A549 (cell line): ENCODE measurements at regions not wholly inside any gene's neighbourhood (a gene's known extent, or its start where the extent isn't known, plus 50 kb on each side); places are given as distances from the start of the nearest gene placed in this dataset.

ENCODE experiments used
- ATAC-seq, 2 experiments: fragments of 200-7000 bp in 1 of 2; fragments of >200 bp in 1 of 2; cut with Nextera tagmentation in 1 of 2; cut with Tn5 transposase in 1 of 2; 3 replicates each; pipeline versions ENCODE4 v1.8.0 to v1.9.1; 2018 to 2020; ENCODE audit warnings: mild to moderate bottlenecking in 1 of 2, moderate library complexity in 1 of 2
- CTCF ChIA-PET: fragments of 300-600 bp; sonication (Branson Sonifier 250); formaldehyde crosslinking; extraction: SDS; loops from one replicate; lab custom pipeline; 2021; ENCODE audit warnings: antibody characterized with exemption, inconsistent platforms; lab: Yijun Ruan, JAX
- POLR2A ChIA-PET: fragments of 350-600 bp; formaldehyde crosslinking; extraction: SDS; loops from one replicate; lab custom pipeline; 2021; ENCODE audit warnings: antibody characterized with exemption, inconsistent platforms; lab: Yijun Ruan, JAX
- DNase-seq, 2 experiments: peaks; one replicate each; pipeline versions ENCODE4 v3.0.0 to v3.0.0-alpha.2; 2011 to 2016; ENCODE audit warnings: low read depth in 1 of 2, low spot score in 1 of 2
- FAIRE-seq: peaks from 2 replicates; lab custom pipeline; 2011; peaks lifted over from hg19 to GRCh38; lab: Jason Lieb, UNC
- H3K27ac ChIP-seq, 2 experiments: fragments of >200 bp; sonication (Bioruptor Twin); formaldehyde crosslinking; 3 replicates each; pipeline ENCODE4 v1.5.1; 2016 to 2017
- H3K4me1 ChIP-seq: fragments of >200 bp; sonication (Bioruptor Twin); formaldehyde crosslinking; 3 replicates; pipeline ENCODE4 v1.6.1; 2016
- H3K4me2 ChIP-seq: fragments of >200 bp; sonication (Bioruptor Twin); formaldehyde crosslinking; 3 replicates; pipeline ENCODE4 v1.6.1; 2016
- H3K4me3 ChIP-seq: fragments of >200 bp; sonication (Bioruptor Twin); formaldehyde crosslinking; 3 replicates; pipeline ENCODE4 v1.5.1; 2016
- H3K9me3 ChIP-seq: fragments of >200 bp; sonication (Bioruptor Twin); formaldehyde crosslinking; 3 replicates; pipeline ENCODE4 v1.6.1; 2016
- CBX2 ChIP-seq: fragments of 200-600 bp; sonication (generic); IDR thresholded peaks from 2 replicates; pipeline ENCODE4 v1.6.1; 2016; ENCODE audit warnings: low read depth, mild to moderate bottlenecking, borderline replicate concordance
- CBX8 ChIP-seq: fragments of 200-600 bp; sonication (generic); IDR thresholded peaks from 2 replicates; pipeline ENCODE4 v1.6.1; 2016
- E2F6 ChIP-seq: IDR thresholded peaks from 2 replicates; pipeline ENCODE4 v1.6.1; 2012; ENCODE audit warnings: low read depth, borderline replicate concordance
- ELK1 ChIP-seq: fragments of 150-350 bp; IDR thresholded peaks from 2 replicates; pipeline ENCODE4 v1.6.1; 2014; ENCODE audit warnings: low read depth, mild to moderate bottlenecking, low read length
- FOSB ChIP-seq: fragments of 250-450 bp; sonication (Bioruptor Pico); IDR thresholded peaks from 2 replicates; pipeline ENCODE4 v1.5.0; 2020; ENCODE audit warnings: mild to moderate bottlenecking, moderate library complexity
- FOXS1 ChIP-seq: fragments of 250-450 bp; sonication (Bioruptor Pico); IDR thresholded peaks from 2 replicates; pipeline ENCODE4 v1.5.0; 2020; ENCODE audit warnings: mild to moderate bottlenecking, moderate library complexity
- HDAC2 ChIP-seq: fragments of 200-600 bp; sonication (generic); IDR thresholded peaks from 2 replicates; pipeline ENCODE4 v1.6.1; 2016
- HES2 ChIP-seq: fragments of >200 bp; sonication (Bioruptor Twin); formaldehyde crosslinking; IDR thresholded peaks from 2 replicates; pipeline ENCODE4 v1.6.1; 2016
- HMGXB4 ChIP-seq: fragments of 250-450 bp; sonication (Bioruptor Pico); IDR thresholded peaks from 2 replicates; pipeline ENCODE4 v1.5.0; 2021; ENCODE audit warnings: mild to moderate bottlenecking, moderate library complexity, borderline replicate concordance
- HOXB13 ChIP-seq: fragments of 250-450 bp; sonication (Bioruptor Pico); IDR thresholded peaks from 2 replicates; pipeline ENCODE4 v1.5.0; 2020; ENCODE audit warnings: low read depth, mild to moderate bottlenecking, moderate library complexity
- JUNB ChIP-seq: fragments of >200 bp; sonication (Bioruptor Twin); formaldehyde crosslinking; IDR thresholded peaks from 2 replicates; pipeline ENCODE4 v1.6.1; 2016
- MAZ ChIP-seq: fragments of 150-350 bp; IDR thresholded peaks from 2 replicates; pipeline ENCODE4 v1.6.1; 2014; ENCODE audit warnings: antibody characterized with exemption, low read depth, low read length, borderline replicate concordance
- NPAS2 ChIP-seq: fragments of 250-450 bp; sonication (Bioruptor Pico); IDR thresholded peaks from 2 replicates; pipeline ENCODE4 v1.8.0; 2022; ENCODE audit warnings: mild to moderate bottlenecking, moderate library complexity, borderline replicate concordance
- PBX3 ChIP-seq: IDR thresholded peaks from 2 replicates; pipeline ENCODE4 v1.6.1; 2012
- POLR2AphosphoS2 ChIP-seq: conservative IDR thresholded peaks from 2 replicates; pipeline ENCODE4 v1.6.1; 2012; ENCODE audit warnings: low read length, improper control_type of control experiment, inconsistent platforms
- RCOR1 ChIP-seq: fragments of 150-350 bp; IDR thresholded peaks from 2 replicates; pipeline ENCODE4 v1.6.1; 2014; ENCODE audit warnings: antibody characterized with exemption, low read length, low read depth
- REST ChIP-seq: fragments of 200-600 bp; sonication (generic); IDR thresholded peaks from 2 replicates; pipeline ENCODE4 v1.6.1; 2016; ENCODE audit warnings: antibody characterized with exemption, mild to moderate bottlenecking, moderate library complexity
- TP53 ChIP-seq: fragments of 250-450 bp; sonication (Bioruptor Pico); IDR thresholded peaks from 2 replicates; pipeline ENCODE4 v1.5.0; 2021; ENCODE audit warnings: mild to moderate bottlenecking, moderate library complexity
- ZNF302 ChIP-seq: fragments of 250-450 bp; sonication (Bioruptor Pico); IDR thresholded peaks from 2 replicates; pipeline ENCODE4 v1.9.0; 2021; ENCODE audit warnings: inconsistent platforms, mild to moderate bottlenecking, moderate library complexity
- WGBS: methylation state at CpG from one replicate; pipeline ENCODE4 v1.1.6; 2017; ENCODE audit errors: missing lambda C conversion rate; 5-methylcytosine and 5-hydroxymethylcytosine counted together

GRCh38 chr7:109176661-109177060 lies 607.0 kb downstream of the DNAJB9 start:
- ChIA-PET POLR2A (no interaction called here), CTCF (interaction anchor here (1.3 kb wide), 1 partner anchor 9 kb away, joined by 4 read pairs; no protein-coding TSS in a partner anchor)
- H3K9me3 ChIP-seq = no peaks in the 10 kb centered on the region
- H3K4me3 ChIP-seq = no peak overlapping the region
- DNase-seq (no peak), FAIRE-seq (no peak), ATAC-seq (no peak)
- no peaks in the 10 kb centered on the region for H3K4me1 ChIP-seq
- no peak overlapping the region for H3K27ac ChIP-seq
- H3K4me2 ChIP-seq = no peak overlapping the region
- TF ChIP-seq E2F6 (no peak), FOXS1 (CRISPR knock-in tag) (no peak), PBX3 (no peak), ZNF302 (no peak), HMGXB4 (CRISPR knock-in tag) (no peak), MAZ (no peak), FOSB (CRISPR knock-in tag) (no peak), ELK1 (no peak), HES2 (no peak), TP53 (CRISPR knock-in tag) (no peak), NPAS2 (CRISPR knock-in tag) (no peak), CBX8 (no peak), CBX2 (no peak), POLR2AphosphoS2 (no peak), REST (no peak)

- DNase-seq (no peak), ATAC-seq (no peak), FAIRE-seq (no peak)
- ChIA-PET CTCF (no interaction called here), POLR2A (no interaction called here)
- H3K27ac ChIP-seq = no peak overlapping the region
- 1% methylated on average over 2 of the region's 2 CpGs for WGBS
- H3K9me3 ChIP-seq = no peaks in the 10 kb centered on the region
- no peak overlapping the region for H3K4me2 ChIP-seq
- H3K4me1 ChIP-seq = no peaks in the 10 kb centered on the region
- no peak overlapping the region for H3K4me3 ChIP-seq
- TF ChIP-seq HDAC2 (no peak), JUNB (no peak), RCOR1 (no peak), HOXB13 (CRISPR knock-in tag) (no peak)
Observed at GRCh38 chr7:109178342-109178741, 608.7 kb downstream of the DNAJB9 start.
